NCI-H748 (cell line): ENCODE measurements at regions not wholly inside any gene's neighbourhood (a gene's known extent, or its start where the extent isn't known, plus 50 kb on each side); places are given as distances from the start of the nearest gene placed in this dataset.
"Not testable (repeated sequence)": the region's sequence is repeated elsewhere in the genome, so short reads cannot be mapped to it uniquely, and the experiment has no call there.

Source experiments
- DNase-seq: peaks from one replicate; lab custom pipeline; 2025; ENCODE audit not compliant: unreplicated experiment; lab: John Stamatoyannopoulos, UW

DNA sequence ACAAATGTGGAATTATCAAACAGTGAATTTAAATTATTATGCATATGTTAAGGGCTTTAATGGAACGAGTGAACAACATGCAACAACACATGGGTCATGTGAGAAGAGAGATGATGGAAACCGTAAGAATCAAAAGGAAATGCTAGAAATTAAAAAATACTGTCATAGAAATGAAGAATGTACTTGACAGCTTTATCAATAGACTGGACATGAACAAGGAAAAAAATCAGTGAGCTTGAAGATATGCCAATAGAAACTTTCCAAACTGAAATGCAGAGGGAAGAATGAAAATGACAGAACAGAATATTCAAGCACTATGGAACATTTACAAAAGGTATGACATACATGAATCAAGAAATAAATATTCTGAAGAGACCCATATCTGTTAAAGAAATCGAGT, 117.7 kb upstream of the KCNJ3 start:
- DNase-seq = no peak

GRCh38 chr2:154582694-154583093, 115.8 kb upstream of the KCNJ3 start:
- DNase-seq = not testable (repeated sequence)

GRCh38 chr2:154583274-154583673, 115.2 kb upstream of the KCNJ3 start:
- DNase-seq = not testable (repeated sequence)

DNA sequence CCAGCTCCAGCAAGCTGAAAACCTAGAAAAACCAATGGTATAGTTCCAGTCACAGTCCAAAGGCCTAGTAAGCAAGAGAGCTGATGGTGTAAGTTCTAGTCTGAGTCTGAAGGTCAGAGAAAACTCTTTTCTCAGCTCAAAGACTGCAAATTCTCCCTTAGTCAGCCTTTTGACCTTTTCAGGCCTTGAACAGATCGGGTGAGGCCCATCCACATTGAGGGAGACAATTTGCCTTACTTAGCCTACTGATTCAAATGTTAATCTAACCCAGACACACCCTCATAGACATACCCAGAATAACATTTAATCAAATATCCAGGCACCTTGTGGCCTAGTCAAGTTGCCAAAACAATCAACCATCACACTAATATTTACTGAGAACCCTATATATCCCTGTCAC, 110.8 kb upstream of the KCNJ3 start:
- DNase-seq = no peak

GRCh38 chr2:154588838-154589237, 109.7 kb upstream of the KCNJ3 start:
- no peak for DNase-seq

GRCh38 chr2:154589514-154589913, 109.0 kb upstream of the KCNJ3 start:
- DNase-seq = no peak

DNA sequence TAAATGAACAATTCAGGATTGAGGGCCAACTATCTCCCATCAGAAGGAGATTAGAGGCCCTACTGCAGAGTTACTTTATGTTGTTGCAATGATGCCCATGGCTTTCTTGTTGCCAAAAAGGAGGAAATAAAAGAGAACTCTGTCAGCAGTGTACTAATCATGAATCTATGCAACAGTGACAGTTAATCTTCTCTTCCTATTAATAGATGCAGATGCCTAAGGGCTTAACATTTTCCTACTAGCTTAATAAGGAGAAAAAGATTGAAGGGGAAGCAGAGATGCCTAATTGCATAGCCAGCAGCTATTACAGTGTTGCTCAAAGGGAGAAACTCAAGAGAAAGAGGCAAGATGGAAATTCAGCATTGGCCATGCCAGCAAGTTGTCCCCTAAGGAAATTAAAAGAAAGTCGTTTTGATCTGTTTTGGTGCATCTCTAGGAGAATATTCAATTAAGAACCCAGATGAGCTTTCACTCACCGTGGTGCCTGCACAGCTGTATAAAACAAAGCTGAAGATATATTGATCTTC, 107.1 kb upstream of the KCNJ3 start:
- no peak for DNase-seq

DNA sequence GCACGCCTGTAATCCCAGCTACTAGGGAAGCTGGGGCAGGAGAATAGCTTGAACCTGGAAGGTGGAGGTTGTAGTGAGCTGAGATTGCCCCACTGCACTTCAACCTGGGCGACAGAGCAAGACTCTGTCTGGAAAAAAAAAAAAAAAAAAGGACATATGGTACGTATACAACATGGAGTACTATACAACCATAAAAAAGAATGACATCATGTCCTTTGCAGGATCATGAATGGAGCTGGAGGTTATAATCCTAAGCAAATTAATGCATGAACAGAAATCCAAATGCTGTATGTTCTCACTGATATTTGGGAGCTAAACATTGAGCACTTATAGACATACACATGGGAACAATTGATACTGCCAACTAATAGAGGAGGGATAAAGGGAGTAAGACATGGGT, 99.3 kb upstream of the KCNJ3 start:
- DNase-seq = no peak

- DNase-seq = no peak
Measured at GRCh38 chr2:154600927-154601494, 97.5 kb upstream of the KCNJ3 start.

- no peak for DNase-seq
Measured at GRCh38 chr2:154603682-154604081, 94.8 kb upstream of the KCNJ3 start.

GRCh38 chr2:154608438-154608837, 90.1 kb upstream of the KCNJ3 start:
- no peak for DNase-seq

DNA sequence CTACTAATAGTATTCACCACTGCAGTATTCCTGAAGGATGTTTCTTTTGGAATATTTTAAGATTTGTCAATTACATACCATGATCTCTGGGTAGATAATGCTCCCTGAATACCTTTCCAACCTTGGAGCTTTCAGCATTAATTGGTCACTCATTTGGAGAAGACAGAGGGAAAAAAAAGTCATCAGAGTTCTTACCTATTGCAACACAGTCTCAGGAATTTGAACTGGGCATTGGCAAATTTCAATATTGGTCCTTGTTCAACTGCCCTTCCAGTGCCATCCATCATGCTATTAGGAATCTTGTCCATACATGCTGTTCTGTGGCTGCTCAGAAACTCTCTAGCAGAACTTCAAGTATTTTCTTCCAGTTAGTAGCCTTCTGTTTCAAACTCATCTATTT, 83.6 kb upstream of the KCNJ3 start:
- no peak for DNase-seq

DNA sequence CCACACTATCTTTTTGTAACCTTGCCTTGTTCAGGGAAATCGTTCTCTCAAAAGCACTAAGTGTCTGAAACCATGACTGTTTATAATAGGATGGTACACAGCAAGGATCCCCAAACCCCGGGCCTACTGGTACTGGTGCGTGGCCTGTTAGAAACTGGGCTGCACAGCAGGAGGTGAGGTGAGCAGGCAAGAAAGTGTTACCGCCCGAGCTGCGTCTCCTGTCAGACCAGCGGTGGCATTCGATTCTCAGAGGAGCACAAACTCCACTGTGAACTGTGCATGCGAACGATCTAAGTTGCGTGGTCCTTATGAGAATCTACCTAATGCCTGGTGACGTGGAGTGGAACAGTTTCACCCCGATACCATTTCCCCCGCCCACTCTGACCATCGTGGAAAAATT, 81.8 kb upstream of the KCNJ3 start:
- no peak for DNase-seq

- DNase-seq = no peak
Measured at GRCh38 chr2:154620471-154620870, 78.0 kb upstream of the KCNJ3 start.

GRCh38 chr2:154623819-154624218, 74.7 kb upstream of the KCNJ3 start:
- DNase-seq = peak; percentile 85

DNA sequence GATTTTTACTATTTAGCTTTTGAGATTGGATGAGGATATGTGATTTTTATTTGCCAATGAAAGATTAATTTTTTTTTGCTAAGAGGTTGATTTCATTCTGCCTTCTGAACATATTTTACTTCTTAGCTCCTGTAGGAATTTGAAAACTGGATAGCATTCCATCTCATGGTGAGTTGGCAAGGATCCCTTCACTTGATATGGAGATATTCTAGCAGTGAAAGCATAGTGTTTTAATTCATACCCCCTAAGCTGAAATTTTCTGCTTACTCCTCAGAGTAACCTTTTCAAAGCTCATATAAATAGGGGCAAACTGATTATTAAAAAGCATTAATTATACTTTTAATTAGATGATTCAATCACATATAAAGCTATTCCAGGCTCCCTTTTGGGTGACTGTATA, 61.0 kb upstream of the KCNJ3 start:
- DNase-seq = no peak

GRCh38 chr2:154638783-154639182, 59.7 kb upstream of the KCNJ3 start:
- no peak for DNase-seq

- no peak for DNase-seq
Measured at GRCh38 chr2:154640000-154640399, 58.5 kb upstream of the KCNJ3 start.
